NCI-H2029 (cell line): ENCODE measurements at regions not wholly inside any gene's neighbourhood (a gene's known extent, or its start where the extent isn't known, plus 50 kb on each side); places are given as distances from the start of the nearest gene placed in this dataset.

Experiments
- DNase-seq: peaks from one replicate; lab custom pipeline; 2025; lab: John Stamatoyannopoulos, UW

DNA sequence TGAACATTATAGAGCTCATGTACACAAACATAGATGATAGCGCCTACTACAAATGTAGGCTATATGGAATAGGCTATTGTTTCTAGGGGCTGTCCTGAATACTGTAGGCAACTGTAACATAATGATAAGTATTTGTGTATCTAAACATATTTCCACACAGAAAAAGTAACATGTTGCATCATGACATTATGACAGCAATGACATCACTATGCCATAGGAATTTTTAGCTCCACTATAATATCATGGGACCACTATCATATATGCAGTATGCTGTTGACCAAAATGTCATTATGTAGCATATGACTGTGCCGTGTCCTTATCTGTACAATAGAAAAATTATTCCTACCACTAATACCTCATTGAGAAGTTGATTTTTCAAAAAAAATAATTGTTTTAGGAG is 96.7 kb upstream of the SSTR1 start:
- no peak for DNase-seq

DNA sequence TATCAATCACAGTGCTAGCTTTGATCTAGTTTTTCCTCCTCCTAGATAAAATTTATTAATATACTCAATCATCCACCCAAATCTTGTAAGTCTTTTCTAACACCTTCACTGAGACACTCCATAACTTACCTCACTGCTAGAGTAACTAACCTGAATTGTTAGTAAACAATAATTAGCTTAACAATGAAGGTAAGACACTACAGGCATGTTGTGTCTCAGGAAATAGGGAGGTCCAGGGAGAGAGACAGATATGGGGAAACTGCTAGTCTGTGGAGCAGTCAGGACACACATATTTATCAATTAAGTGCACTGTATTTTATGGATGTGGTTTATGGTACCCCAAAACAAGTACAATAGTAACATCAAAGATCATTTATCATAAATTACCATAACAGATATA is 94.2 kb upstream of the SSTR1 start:
- DNase-seq = no peak

DNA sequence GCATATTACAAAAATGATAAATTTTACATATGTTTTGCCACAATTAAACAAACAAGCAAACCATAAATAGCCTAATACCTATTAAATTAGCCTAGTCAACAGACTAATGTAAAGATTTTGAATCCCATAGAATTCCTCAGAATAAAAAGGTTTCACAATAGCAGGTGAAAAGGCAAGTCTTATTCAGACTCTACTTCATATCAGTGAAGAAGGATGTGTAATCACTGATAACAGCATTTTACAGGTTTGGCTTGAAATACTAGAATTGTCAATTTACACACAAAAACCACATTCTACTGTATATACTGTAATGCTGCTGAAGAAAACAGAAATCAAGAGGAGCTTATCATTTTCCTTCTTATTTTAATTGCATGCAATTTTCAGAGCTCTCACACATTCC is 90.8 kb upstream of the SSTR1 start:
- DNase-seq = no peak

DNA sequence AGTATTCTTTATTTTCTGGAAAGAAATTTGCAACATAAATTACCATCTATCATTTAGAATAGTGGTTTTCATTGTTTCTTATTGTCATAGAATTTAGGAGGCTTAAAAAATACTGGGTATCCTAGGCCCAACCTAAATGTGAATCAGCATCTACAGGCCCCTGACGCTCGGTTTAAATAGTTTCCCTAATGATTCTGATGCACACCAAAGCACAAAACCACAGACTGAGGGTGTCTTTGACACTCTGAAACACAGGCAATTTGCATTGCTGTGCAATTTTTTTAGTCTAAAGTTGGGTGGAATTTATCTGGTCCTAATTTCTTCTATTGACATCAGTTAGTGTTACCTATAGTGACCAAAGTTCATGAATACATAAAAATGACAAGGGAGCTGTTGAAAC is 87.6 kb upstream of the SSTR1 start:
- DNase-seq = no peak

DNA sequence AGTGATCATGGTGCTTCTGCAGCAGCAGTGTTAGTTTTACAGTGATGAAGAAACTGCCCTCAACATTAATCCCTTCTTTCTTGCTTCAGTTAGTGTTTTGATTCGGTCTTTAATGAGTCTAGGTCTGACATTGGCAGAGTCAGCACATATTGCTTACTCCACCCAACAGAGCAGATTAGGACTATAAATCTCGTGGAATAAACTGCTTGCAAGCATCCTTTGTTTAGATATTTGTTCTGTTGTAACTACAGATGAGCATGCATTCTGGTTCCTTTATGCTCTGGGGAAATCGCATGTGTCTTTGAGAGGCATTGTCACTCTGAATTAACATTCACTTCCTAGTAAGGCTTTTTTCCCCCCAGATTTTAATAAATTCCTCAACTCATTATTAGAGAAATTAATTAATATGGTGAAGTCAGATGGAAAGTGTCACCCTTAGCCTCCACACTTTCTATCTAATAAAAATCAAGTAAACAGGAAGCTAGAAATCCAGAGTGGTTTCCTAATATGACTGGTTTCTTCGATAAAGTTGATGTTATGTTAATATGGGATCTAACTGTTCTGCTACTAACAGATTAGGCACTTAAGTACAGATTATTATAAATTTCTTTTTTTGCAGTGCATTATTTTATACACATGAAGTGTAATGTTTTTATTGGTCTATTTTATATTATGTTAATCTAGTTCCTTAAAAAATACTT is 86.2 kb upstream of the SSTR1 start:
- no peak for DNase-seq

DNA sequence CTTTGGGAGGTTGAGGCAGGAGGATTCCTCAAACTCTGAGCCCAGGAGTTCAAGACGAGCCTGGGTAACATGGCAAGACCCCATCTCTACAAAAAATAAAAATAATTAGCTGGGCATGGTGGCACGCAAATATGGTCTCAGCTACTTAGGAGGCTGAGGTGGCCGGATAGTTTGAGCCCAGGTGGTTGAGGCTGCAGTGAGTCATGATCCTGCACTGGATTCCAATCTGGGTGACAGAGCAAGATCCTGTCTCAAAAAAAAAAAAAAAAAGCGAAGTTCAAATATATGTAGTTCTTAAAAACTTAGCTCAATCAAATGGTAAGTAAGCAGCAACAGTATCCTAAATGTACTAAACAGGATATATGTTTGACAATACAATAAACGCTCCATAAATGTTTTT is 85.5 kb upstream of the SSTR1 start:
- no peak for DNase-seq

DNA sequence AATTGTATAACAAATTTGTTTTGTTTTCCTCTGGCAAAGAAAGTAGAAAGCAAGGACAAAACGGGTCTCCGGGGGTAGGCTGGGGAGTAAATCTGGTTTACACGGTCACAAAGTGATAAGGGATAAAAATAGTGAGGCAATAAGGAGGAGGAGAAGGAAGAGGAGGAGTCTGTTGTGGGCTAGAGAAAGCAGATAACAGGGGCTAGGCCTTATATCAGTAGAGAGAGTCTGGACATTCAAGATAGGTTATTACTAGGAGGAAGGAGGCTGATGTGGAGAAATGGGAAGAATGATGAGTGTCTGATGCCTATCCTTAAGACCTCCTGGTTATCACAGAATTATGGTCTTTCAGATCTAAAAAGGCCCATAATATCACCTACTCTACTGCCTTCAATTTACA is 83.2 kb upstream of the SSTR1 start:
- DNase-seq = no peak

DNA sequence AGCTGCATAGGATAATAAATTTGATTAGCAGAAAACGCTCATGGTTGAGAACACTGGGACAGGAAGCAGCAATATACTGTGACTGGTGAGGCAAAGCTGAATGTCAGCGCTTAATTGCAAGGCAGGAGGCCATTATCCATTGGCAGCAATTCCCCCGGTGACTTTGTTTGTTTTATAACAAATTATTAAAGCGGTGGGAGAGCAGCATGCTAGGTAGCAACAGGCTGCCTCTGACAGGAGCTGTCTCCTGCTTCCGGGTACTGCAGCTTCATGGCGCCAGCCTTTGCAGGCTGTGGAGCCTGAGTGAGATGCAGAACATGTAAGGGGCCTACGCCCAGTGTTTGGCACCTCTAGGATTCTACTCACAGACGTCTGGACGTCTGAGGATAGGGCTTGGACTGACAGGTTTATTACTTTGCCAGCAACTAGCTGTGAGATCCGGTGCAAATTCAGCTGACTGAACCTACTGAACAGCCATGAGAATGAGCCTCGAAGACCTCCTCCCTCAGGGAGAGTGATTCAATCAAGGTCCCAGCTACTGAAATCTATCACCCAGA is 82.1 kb upstream of the SSTR1 start:
- peak; percentile 87 for DNase-seq

DNA sequence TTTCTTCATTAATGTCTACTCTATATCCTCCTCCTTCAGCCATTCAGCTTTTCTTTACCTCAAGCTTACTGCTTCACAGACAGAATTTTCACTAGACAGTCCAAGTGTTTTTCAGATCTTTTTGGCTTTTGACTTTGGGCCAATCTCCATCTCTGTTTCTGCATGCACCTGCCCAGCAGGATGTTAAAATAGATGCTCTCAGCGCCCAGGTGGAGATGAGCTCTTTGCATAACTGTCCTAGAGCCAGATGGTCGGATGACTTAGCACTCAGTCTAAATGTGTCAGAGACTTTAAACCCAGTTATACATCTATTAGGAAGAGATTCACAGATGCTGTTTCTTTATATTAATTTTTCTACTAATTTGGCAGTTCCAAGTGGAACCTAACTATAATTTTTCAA is 80.3 kb upstream of the SSTR1 start:
- no peak for DNase-seq

DNA sequence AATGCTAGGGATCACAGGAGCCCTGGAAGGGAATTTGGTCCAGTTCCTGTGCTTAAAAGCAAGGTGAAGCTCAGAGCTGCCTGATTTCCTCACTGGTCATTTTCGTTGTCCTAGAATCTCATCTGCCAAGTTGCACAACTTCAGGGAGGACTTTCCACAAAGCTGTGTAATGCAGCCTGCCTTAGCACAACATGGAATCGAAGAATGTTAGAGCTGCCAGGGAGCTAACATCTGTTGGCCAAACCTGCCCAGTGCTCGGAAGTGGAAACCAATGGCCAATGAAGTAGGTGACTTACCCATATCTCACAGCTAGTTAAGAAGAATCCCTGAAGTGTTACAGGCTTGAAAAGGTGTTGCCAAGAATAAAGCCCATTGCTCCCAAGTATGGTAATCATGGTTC is 79.9 kb upstream of the SSTR1 start:
- DNase-seq = no peak

DNA sequence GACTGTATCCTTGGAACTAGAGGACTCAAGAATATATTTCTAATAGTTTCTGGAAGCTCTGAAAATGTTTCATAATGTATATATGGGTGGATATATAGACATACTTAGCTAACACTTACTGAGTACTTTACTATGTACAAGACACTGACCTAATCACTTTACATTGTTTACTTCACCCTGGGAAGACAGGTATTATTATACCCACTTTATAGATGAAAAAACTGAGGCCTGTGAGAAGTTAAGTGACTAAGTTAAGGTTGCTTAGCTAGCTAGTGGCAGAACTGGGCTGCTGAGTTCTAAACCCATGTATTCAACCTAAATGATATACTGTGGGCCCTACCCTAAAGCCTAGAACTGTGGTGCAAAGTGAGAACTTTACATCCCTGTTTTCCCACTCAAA is 79.1 kb upstream of the SSTR1 start:
- DNase-seq = no peak

DNA sequence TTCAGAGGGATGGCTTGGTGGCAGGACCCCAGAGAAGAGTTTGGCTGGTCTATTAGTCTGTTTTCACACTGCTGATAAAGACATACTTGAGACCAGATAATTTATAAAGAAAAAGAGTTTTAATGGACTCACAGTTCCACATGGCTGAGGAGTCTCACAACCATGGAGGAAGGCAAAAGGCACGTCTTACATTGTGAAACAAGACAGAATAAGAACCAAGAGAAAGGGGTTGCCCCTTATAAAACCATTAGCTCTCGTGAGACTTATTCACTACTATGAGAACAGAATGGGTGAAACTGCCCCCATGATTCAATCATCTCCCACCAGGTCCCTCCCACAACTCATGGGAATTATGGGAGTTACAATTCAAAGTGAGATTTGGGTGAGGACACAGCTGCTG is 78.5 kb upstream of the SSTR1 start:
- no peak for DNase-seq

DNA sequence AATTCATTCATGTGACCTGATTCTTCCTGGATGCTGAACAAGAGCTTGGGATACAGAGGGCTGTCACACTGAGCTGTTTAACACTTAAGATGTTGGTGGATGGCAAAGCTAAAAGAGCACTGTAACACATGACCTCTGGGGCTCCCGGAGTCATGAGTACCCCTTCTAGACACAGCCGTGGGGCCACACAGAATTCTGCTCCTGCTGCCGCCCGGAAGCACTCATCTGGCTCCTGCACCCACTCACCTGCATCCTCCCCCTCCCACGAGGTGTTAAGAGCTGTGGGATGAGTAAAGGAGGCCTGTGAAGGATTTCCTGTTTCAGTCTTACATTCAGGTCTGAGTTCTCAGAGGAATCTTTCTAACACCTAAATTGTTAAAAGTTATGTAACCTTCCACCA is 78.0 kb upstream of the SSTR1 start:
- DNase-seq = no peak

DNA sequence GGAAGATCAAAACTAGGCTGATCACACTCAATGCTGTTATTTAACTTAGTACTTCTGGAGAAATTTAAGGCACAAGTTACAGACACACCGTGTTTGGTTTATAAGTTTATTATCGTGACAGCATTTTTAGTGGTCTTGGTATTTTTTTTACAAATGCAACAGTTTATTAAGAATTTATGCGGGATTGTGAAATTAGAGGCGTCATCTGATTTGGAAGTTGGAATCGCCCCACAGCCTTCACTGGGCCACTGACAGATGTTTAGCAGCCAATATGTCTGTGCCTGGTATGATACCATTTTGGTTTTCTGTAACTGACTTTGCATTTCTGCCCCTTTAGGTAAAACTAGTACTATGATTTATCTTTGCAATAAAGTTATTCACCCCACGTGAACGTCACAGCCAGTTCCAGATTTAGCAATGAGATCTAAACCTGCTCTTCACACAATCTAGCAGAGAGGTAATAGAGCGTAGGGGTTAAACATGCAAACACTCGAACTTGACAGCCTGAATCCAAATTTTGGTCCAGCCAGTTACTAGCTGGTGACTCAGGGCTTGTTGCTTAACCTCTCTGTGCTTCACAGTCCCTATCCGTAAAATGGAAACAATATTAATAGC is 73.2 kb upstream of the SSTR1 start:
- DNase-seq = no peak

DNA sequence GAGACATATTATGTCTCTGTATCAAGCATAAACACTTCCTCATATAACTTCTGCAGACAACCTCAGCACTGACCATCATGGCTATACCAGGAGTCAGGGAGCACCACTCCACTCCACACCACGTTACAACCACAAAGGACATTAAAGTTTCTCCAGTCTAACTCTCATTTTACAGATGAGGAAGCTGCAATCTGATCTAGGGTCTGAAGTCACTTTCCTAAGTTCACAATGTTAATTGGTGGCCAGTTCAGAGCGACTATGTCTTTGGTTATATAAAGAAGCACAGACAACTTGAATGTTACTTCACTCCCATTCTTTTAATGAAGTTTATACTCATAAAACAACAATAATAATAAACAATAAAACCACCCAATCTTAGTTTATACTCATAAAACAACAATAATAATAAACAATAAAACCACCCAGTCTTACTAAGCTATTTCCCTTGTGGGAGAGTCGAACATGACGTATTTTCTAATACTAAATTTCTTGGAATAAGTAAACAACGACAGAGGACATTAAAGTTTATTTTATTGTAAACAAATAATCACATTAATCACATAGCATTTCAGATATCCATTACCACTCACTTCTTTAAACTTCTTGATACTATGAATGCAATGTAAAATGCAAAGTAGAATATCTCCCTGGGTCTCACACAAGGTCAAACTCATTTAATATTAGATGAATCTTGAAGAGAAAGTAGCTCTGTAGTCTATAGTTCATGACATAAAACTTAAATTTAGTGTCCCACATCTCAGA is 72.4 kb upstream of the SSTR1 start:
- DNase-seq = no peak

DNA sequence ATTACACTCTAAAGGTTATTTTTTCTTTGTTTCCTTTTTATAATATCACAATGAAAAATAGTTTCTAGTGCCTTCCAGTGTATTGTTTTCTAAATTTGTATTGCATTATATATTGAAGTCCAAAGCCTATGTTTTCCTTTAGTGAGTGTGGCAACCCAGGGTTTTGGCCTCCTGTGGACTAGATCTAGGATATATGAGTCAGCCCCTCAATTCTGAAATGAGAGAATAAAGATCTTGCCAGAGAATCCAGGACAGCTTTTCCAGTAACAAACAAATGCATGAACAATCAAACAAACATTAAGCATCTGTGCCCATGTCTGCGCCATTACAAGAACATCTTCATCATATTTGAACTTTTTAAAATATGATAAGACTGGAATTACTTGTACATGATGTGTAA is 70.7 kb upstream of the SSTR1 start:
- DNase-seq = no peak

DNA sequence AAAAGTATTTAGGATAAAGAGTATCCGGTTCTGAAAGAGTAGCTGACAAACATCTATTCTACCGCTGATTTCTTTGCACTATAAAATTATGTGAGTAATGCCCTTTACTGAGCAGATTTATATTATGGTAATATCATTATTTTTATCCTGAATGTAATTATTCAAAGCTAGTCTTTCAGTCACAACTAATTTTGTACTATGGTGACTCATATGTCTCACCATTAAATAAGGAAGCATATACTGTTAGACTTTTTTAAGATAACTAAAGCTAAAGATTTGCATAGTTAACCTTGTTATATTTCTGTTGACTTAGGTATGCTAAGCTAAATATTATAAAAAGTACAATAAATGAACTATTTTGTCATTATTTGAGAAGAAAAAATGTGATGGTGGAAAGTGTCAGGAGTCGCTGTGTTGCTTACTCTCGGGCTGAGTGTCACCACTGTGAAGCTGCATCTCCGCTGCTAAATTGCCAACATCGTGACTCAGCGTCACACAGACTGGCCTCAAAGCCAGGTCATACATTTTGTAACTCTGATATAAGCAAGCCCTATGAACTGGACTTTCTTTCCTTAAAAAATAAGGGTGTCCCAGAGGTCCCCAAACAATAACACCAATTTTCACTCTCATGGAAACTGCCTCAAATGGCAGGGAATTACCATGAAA is 69.1 kb upstream of the SSTR1 start:
- DNase-seq = no peak

DNA sequence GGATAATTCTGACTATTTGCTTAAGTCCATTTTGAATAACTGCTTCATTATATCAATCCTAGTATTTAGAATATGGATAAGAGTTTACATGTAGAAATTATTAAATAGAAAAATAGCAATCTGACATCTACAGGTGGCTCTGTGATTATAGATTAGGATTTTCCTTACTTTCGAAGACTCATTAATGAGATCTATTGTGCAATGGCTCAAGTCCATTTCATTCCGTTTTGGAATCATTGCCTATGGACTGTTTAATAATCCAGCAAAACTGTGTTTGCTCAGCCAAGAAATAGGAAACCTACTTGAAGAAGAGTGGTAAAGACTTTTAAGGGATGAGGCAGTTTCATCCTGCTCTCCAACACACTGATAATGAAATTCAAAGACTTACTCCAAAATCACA is 67.8 kb upstream of the SSTR1 start:
- no peak for DNase-seq

DNA sequence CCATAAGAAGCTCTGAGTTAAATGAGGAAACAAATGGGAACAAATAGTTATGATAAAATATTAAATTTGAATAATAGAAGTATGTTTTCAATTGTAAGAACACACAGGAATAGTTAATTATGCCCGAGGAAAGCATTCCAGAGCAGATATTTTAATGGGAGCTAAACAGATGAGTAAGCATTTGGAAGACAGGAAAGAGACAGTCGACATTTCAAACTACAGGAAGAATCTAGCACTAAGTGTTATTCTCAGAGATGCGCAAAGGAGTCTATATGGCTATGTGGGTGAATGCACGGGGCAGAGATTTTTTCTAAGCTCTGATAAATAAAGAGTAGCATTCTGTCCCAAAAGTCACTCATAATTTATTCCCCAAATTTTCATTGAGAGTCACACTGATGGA is 64.5 kb upstream of the SSTR1 start:
- no peak for DNase-seq

DNA sequence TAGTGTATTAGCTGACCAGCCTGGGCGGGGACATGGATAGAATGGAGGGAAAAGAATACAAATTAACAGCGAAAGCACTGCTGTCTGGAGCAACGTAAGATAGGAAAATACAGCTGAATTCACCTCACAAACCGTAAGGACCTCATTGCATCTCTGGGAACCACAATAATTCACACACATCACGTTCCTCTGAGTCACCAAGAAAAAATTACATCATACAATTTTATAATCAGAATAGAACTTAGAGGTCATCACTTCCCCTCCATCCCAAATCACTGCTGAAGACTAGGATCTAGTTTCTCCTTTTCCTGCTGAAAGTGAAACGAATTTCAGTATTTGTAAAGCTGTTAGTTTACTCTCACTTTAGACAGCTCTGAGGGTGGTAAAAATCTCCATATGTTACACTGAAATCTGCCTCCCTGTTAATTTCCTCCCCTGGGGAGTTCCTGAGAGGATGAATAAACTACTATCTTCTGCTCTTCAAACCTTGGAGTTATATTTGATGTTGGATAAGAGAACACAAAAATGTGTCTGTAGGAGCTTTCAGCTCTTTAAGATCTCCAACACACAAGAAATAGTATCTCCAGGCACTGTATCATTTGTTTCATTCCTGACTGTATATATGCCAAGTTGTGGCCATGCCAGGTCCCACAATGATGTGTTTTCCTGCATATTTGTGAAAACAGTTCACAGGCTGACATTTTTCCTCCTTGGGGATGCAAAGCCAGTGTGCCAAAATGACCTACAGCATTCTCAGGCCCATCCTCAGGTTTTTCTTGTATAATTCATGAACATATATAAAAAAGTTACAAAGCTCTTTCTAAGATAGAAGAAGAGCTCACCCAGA is 63.8 kb upstream of the SSTR1 start:
- DNase-seq = no peak

DNA sequence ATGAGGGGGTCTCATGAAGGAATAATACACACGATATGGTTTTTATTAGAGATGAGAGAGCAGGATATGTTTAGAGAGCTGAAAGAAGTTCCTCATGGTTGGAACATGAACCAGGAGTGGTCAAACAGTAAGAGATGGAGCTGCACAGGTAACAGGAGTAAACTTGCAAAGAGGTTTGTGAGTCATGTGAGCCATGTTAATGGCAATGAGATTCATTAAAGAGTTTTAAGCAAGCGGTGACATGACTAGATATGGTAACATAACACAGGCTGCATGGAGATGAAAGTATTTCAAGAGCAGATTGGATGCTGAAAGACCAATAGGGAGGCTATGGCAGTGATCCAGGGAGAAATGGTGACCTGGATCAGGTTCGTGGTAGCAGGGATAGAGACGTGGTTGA is 62.6 kb upstream of the SSTR1 start:
- peak; percentile 3 for DNase-seq

DNA sequence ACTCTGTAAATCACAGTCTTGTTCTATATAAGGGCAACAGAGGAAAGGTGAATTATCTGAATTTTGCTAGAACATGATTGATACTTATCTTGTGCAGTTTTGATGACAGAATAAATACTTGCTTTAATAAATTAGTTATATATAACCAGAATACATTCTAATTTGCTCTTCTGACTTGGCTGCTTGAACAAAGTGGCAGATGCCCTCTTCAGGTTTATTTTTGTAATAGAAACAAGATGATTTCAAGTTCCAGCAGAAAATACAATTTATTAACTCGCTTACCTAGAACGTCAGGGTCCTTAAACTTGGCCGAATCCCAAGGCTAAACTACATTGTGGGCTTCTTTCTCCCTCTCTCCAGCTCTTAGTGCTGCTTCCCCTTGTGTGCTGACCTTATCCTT is 57.6 kb upstream of the SSTR1 start:
- no peak for DNase-seq
